Brain microvascular endothelial cell (primary cell): ENCODE measurements at regions not wholly inside any gene's neighbourhood (a gene's known extent, or its start where the extent isn't known, plus 50 kb on each side); places are given as distances from the start of the nearest gene placed in this dataset.
A peak's percentile ranks its signal among the peaks of the same experiment; 100 is the strongest.

Experiments
- DNase-seq: peaks from one replicate; pipeline ENCODE4 v3.0.0-alpha.2; 2020
- H3K27ac ChIP-seq: fragments of 250-450 bp; sonication (Bioruptor Pico); 2 replicates; pipeline ENCODE4 v1.5.1; 2020; ENCODE audit warnings: mild to moderate bottlenecking, moderate library complexity
- H3K27me3 ChIP-seq: fragments of 250-450 bp; sonication (Bioruptor Pico); replicated peaks from 2 replicates; pipeline ENCODE4 v1.5.1; 2020; ENCODE audit warnings: mild to moderate bottlenecking
- H3K36me3 ChIP-seq: fragments of 250-450 bp; sonication (Bioruptor Pico); replicated peaks from 2 replicates; pipeline ENCODE4 v1.5.1; 2020; ENCODE audit warnings: mild to moderate bottlenecking
- H3K4me3 ChIP-seq: 2 replicates; pipeline ENCODE4 v1.5.1; 2011; ENCODE audit warnings: low read depth, mild to moderate bottlenecking, control low read depth, low read length, moderate library complexity
- in situ Hi-C: cut with HindIII; loops from 2 replicates; pipeline ENCODE4 v1.10.0; 2017; ENCODE audit warnings: low sequenced_read_pairs, low pct_ligation_motif_present
- TF ChIP-seq, protein P1 (sequence below): IDR thresholded peaks from 2 replicates; pipeline ENCODE4 v1.5.1; 2011; ENCODE audit warnings: low read depth, mild to moderate bottlenecking, moderate library complexity, low read length, control low read depth, inconsistent platforms; ENCODE audit errors: missing control alignments

DNA sequence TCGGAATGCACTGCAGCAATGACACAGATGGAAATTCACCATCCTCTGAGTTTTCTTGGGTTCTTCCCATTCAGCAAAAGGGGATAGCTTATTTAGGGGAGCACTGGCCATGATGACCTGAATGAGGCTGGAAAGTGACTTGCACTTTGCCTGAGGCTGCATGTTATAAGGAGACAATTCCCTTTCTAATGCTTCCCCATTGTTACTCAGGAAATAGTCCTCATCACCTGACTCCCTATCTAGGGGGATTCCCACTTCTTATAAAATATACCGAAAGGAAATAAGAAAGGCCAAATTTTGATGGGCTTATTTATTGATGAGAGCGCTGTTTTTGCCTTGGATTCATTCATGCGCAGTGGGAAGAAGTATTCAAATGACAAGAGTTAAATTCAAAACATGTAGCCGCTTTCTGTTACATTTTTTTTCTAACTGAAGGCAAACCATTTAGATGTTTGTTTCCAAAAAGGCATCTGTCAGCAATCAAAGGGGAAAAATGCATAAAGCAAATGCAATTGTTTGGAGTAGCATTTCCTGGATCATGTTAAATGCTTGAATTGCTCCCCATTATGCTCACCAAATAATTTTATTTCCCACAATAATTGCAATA is 220.3 kb upstream of the NFIA start:
- in situ Hi-C loops, result no loop called here
- TF ChIP-seq, protein P1, sequence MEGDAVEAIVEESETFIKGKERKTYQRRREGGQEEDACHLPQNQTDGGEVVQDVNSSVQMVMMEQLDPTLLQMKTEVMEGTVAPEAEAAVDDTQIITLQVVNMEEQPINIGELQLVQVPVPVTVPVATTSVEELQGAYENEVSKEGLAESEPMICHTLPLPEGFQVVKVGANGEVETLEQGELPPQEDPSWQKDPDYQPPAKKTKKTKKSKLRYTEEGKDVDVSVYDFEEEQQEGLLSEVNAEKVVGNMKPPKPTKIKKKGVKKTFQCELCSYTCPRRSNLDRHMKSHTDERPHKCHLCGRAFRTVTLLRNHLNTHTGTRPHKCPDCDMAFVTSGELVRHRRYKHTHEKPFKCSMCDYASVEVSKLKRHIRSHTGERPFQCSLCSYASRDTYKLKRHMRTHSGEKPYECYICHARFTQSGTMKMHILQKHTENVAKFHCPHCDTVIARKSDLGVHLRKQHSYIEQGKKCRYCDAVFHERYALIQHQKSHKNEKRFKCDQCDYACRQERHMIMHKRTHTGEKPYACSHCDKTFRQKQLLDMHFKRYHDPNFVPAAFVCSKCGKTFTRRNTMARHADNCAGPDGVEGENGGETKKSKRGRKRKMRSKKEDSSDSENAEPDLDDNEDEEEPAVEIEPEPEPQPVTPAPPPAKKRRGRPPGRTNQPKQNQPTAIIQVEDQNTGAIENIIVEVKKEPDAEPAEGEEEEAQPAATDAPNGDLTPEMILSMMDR, result no peak
- Histone ChIP-seq H3K27me3 (peaks cover 3% of the 10 kb centered on the region), H3K4me3 (no peak overlapping the region), H3K27ac (no peak overlapping the region), H3K36me3 (no peaks in the 10 kb centered on the region)
- DNase-seq, result no peak

DNA sequence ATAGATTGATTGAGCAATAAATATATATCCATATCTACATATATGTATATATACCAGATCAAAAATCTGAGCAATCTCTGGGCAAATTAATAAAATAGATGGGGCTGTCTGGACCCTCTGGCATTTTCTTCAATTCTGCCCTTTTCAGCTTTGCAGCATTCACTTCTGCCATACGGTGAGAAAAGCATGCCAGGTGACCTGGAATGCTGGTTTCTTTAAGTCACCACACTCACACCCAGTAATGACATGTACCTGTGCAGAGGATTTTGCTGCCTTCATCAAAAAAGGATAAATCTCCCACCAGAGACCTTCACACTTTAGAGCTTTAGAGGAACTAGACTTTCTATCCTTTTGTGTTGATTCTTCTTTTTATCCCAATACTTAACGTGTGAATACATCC is 223.2 kb upstream of the NFIA start:
- Histone ChIP-seq H3K27me3 (no peaks in the 10 kb centered on the region), H3K36me3 (no peaks in the 10 kb centered on the region), H3K27ac (no peak overlapping the region), H3K4me3 (no peak overlapping the region)
- in situ Hi-C loops, result no loop called here
- TF ChIP-seq, protein P1, result no peak
- no peak for DNase-seq

DNA sequence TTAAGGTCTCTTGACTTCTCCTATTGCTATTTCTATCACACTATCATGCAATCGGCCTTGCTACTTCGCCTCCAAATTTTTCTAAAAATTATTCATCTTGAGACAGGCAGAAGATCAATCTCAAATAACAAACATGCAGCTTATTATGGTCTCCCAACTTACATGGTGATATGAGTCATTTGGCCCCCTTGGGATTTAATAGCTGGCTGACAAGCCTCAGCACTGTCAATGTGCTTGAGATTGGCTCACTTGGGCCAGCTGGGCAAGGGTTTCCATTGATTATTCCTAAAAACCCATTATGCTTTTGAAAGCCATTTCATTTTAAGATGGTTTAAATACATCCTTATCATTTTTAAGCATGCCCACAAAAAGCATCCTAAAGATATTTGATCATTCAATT is 224.5 kb upstream of the NFIA start:
- peak; percentile 5 for DNase-seq
- Histone ChIP-seq H3K4me3 (no peak overlapping the region), H3K36me3 (no peaks in the 10 kb centered on the region), H3K27me3 (no peaks in the 10 kb centered on the region), H3K27ac (no peak overlapping the region)
- in situ Hi-C loops, result no loop called here
- TF ChIP-seq, protein P1, result no peak

DNA sequence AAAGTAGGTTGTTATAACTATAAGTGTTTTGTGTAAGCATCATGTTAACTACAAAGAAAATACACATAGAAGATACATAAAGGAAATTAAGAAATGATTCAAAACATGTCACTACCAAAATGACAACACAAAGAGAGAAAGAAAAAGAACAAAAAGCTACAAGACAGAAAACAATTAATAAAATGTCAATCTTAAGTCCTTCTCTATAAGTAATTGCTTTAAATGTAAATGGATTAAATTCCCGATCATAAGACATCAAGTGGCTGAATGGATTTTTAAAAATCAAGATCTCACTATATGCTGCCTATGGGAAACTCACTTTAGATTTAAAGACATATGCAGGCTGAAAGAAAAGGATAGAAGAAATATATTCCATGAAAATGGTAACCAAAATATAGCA is 232.3 kb upstream of the NFIA start:
- no peaks in the 10 kb centered on the region for H3K27me3 ChIP-seq
- DNase-seq, result no peak
- no peak overlapping the region for H3K4me3 ChIP-seq
- H3K27ac ChIP-seq, result no peak overlapping the region
- in situ Hi-C loops, result no loop called here
- TF ChIP-seq, protein P1, result no peak
- H3K36me3 ChIP-seq, result no peaks in the 10 kb centered on the region

DNA sequence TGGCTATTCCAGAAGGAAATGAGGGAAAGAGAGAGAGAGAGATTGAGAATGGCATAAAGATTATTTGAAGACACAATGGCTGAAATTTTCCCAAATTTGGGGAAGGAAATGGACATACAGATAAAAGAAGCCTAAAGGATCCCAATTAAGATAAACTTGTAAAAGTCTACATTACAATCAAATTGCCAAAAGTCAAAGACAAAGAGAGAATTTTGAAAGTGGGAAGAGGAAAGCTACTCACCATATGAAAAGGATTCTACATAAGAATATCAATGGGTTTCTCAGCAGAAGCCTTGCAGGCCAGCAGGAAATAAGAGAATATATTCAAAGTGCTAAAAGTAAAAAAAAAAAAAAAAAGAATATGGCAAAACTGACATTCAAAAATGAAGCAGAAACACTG is 233.0 kb upstream of the NFIA start:
- H3K36me3 ChIP-seq, result no peaks in the 10 kb centered on the region
- H3K27me3 ChIP-seq, result no peaks in the 10 kb centered on the region
- no peak for DNase-seq
- TF ChIP-seq, protein P1, result no peak
- H3K4me3 ChIP-seq, result no peak overlapping the region
- in situ Hi-C loops, result no loop called here
- H3K27ac ChIP-seq, result no peak overlapping the region

DNA sequence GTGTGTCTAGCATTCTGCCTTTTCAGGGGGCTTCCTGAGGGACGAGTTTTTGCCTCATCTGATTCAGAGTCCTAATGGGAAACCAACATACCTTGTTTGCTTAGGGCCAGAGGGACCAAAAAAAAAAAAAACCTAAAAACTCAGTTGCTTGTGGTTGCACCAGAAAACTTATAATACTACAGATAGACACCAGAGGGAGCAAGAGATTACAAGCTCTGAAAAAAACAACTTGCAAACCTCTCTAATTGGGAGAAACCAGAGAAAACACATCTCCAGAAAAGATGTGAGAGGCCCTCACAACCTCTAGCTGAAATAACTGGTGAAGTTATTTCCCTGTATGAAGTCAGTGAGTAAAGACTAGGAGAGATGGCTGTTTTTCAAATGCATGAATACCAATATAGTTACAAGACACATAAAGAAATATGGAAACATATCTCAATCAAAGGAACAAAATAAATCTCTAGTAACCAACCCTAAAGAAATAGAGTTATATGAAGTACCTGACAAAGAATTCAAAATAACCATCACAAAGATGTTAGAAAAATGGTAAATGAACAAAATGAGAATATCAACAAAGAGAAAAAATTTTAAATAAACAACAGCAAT is 233.7 kb upstream of the NFIA start:
- in situ Hi-C loops, result no loop called here
- Histone ChIP-seq H3K27ac (no peak overlapping the region), H3K36me3 (no peaks in the 10 kb centered on the region), H3K4me3 (no peak overlapping the region), H3K27me3 (no peaks in the 10 kb centered on the region)
- TF ChIP-seq, protein P1, result peak; percentile 55
- DNase-seq, result peak; percentile 16
